K562 (cell line): ENCODE measurements at regions not wholly inside any gene's neighbourhood (a gene's known extent, or its start where the extent isn't known, plus 50 kb on each side); places are given as distances from the start of the nearest gene placed in this dataset.

ENCODE experiments used
- ATAC-seq: fragments of 200-7000 bp; cut with Tn5 transposase; 3 replicates; pipeline ENCODE4 v1.9.1; 2020; ENCODE audit warnings: moderate library complexity
- BruUV-seq: library from RNA; stranded (reverse); fragments of 400-500 nt; replicated peaks from 2 replicates; lab custom pipeline; 2021; lab: Mats Ljungman, UMichigan
- CTCF ChIA-PET: fragments of 300-600 bp; formaldehyde crosslinking; extraction: SDS; loops from one replicate; lab custom pipeline; 2021; ENCODE audit warnings: low intra/inter-chr PET ratio; lab: Yijun Ruan, JAX
- POLR2A ChIA-PET: fragments of 300-600, 350-650 bp; sonication (Branson Sonifier 250); formaldehyde crosslinking; extraction: SDS; loops from one replicate; lab custom pipeline; 2021; ENCODE audit warnings: antibody characterized with exemption, inconsistent platforms; lab: Yijun Ruan, JAX
- DNase-seq, 4 experiments: peaks; one replicate each; pipeline versions ENCODE4 v3.0.0 to v3.0.0-alpha.2; 2011 to 2018; ENCODE audit warnings: low spot score in 3 of 4, mixed read lengths in 3 of 4; ENCODE audit errors: extremely low read depth in 1 of 4
- FAIRE-seq: peaks from 2 replicates; lab custom pipeline; 2011; peaks lifted over from hg19 to GRCh38; lab: Jason Lieb, UNC
- H2AFZ ChIP-seq: 2 replicates; pipeline ENCODE4 v1.6.0; 2011; ENCODE audit warnings: low read depth, low read length, control low read depth, inconsistent platforms
- H3K27ac ChIP-seq: fragments of 200-600 bp; 3 replicates; pipeline ENCODE4 v1.8.0; 2011; ENCODE audit warnings: low read depth, mild to moderate bottlenecking, control low read depth, inconsistent platforms, low read length, moderate library complexity, mixed read lengths; ENCODE audit errors: extremely low read depth
- H3K27me3 ChIP-seq, 2 experiments: fragments of 300-600 bp in 1 of 2; 2 replicates in 1 of 2; 3 replicates in 1 of 2; pipeline versions ENCODE4 v1.6.0 to v1.8.0; 2011; ENCODE audit warnings: inconsistent platforms in 2 of 2, low read length in 2 of 2, mild to moderate bottlenecking in 1 of 2, mixed read lengths in 1 of 2, moderate library complexity in 1 of 2; ENCODE audit not compliant: control insufficient read depth in 2 of 2, insufficient read depth in 2 of 2
- H3K36me3 ChIP-seq: fragments of 300-600 bp; 3 replicates; pipeline ENCODE4 v1.8.0; 2011; ENCODE audit warnings: mild to moderate bottlenecking, low read length, inconsistent platforms; ENCODE audit not compliant: control insufficient read depth, insufficient read depth
- H3K4me1 ChIP-seq, 2 experiments: fragments of 200-600 bp in 1 of 2; replicated peaks in 1 of 2; 2 replicates in 1 of 2; 3 replicates in 1 of 2; pipeline versions ENCODE4 v1.5.1 to v1.8.0; 2011; ENCODE audit warnings: inconsistent platforms in 2 of 2, low read length in 2 of 2, mild to moderate bottlenecking in 1 of 2, mixed read lengths in 1 of 2, moderate library complexity in 1 of 2; ENCODE audit not compliant: control insufficient read depth in 2 of 2, insufficient read depth in 2 of 2
- H3K4me2 ChIP-seq: 2 replicates; pipeline ENCODE4 v1.6.1; 2011; ENCODE audit warnings: low read length, control low read depth, inconsistent platforms, mixed read lengths; ENCODE audit not compliant: insufficient read depth
- H3K4me3 ChIP-seq: fragments of 200-600 bp; sonication (generic), shearing (Covaris generic); 2 replicates; pipeline ENCODE4 v1.5.1; 2016; ENCODE audit warnings: control low read depth, inconsistent platforms
- H3K79me2 ChIP-seq: fragments of 200-600 bp; 3 replicates; pipeline ENCODE4 v1.8.0; 2011; ENCODE audit warnings: low read length, inconsistent platforms; ENCODE audit not compliant: control insufficient read depth, insufficient read depth
- H3K9ac ChIP-seq, 2 experiments: 2 replicates each; pipeline versions ENCODE4 v1.6.0 to v1.6.1; 2011; ENCODE audit warnings: low read depth in 2 of 2, low read length in 2 of 2, control low read depth in 1 of 2, inconsistent platforms in 1 of 2, mild to moderate bottlenecking in 1 of 2, mixed read lengths in 1 of 2; ENCODE audit not compliant: insufficient read depth in 1 of 2
- H3K9me1 ChIP-seq: one replicate; pipeline ENCODE4 v1.6.0; 2011; ENCODE audit warnings: inconsistent platforms, mild to moderate bottlenecking, low read length, moderate library complexity; ENCODE audit not compliant: control insufficient read depth, insufficient read depth
- H3K9me3 ChIP-seq: replicated peaks from 2 replicates; pipeline ENCODE4 v1.5.1; 2011; ENCODE audit warnings: low read depth, low read length, inconsistent platforms; ENCODE audit not compliant: control insufficient read depth, insufficient read depth
- H4K20me1 ChIP-seq: replicated peaks from 2 replicates; pipeline ENCODE4 v1.6.1; 2011; ENCODE audit warnings: low read length, inconsistent platforms, mixed read lengths; ENCODE audit not compliant: control insufficient read depth, insufficient read depth
- BACH1 ChIP-seq: fragments of 200-800 bp; sonication (Bioruptor generic); IDR thresholded peaks from 2 replicates; pipeline ENCODE4 v1.6.1; 2016; ENCODE audit warnings: missing genetic modification characterization, missing compliant biosample characterization
- BCOR ChIP-seq: fragments of 450-650 bp; IDR thresholded peaks from 2 replicates; pipeline ENCODE4 v1.6.1; 2016
- BMI1 ChIP-seq: fragments of 150-350 bp; IDR thresholded peaks from 2 replicates; pipeline ENCODE4 v1.6.1; 2014; ENCODE audit warnings: low read length
- BRD9 ChIP-seq: fragments of 450-650 bp; IDR thresholded peaks from 2 replicates; pipeline ENCODE4 v1.6.1; 2018; ENCODE audit warnings: low read depth; ENCODE audit not compliant: partially characterized antibody
- CHD2 ChIP-seq: IDR thresholded peaks from 2 replicates; pipeline ENCODE4 v1.6.1; 2011; ENCODE audit warnings: low read depth, low read length
- FOXK1 ChIP-seq: sonication (generic); formaldehyde crosslinking; IDR thresholded peaks from 2 replicates; pipeline ENCODE4 v1.8.0; 2022; ENCODE audit warnings: missing genetic modification reagents, mild to moderate bottlenecking, borderline replicate concordance
- HDAC2 ChIP-seq: fragments of 450-650 bp; IDR thresholded peaks from 2 replicates; pipeline ENCODE4 v1.6.1; 2016; ENCODE audit warnings: mild to moderate bottlenecking
- HNRNPL ChIP-seq: fragments of 200-400 bp; formaldehyde crosslinking; IDR thresholded peaks from 2 replicates; pipeline ENCODE4 v1.6.1; 2017; ENCODE audit warnings: low read depth, mild to moderate bottlenecking, low read length
- MEF2A ChIP-seq: IDR thresholded peaks from 2 replicates; pipeline ENCODE4 v1.6.1; 2011; ENCODE audit warnings: low read depth, mild to moderate bottlenecking, low read length, moderate library complexity; ENCODE audit not compliant: control insufficient read depth
- NFIC ChIP-seq: fragments of 450-650 bp; IDR thresholded peaks from 2 replicates; pipeline ENCODE4 v1.6.1; 2017; ENCODE audit warnings: mild to moderate bottlenecking, inconsistent platforms
- NFRKB ChIP-seq: fragments of 450-650 bp; IDR thresholded peaks from 2 replicates; pipeline ENCODE4 v1.6.1; 2016; ENCODE audit warnings: low read depth
- OTX1 ChIP-seq: fragments of 450-650 bp; formaldehyde crosslinking; IDR thresholded peaks from 2 replicates; pipeline ENCODE4 v1.4.0; 2022; ENCODE audit warnings: mild to moderate bottlenecking
- POLR2AphosphoS5 ChIP-seq: IDR thresholded peaks from 2 replicates; pipeline ENCODE4 v1.6.1; 2011; ENCODE audit warnings: mild to moderate bottlenecking, low read depth, low read length, moderate library complexity; ENCODE audit not compliant: control insufficient read depth, insufficient read depth
- SIX5 ChIP-seq, 2 experiments: IDR thresholded peaks; 2 replicates each; pipeline ENCODE4 v1.6.1; 2011; ENCODE audit warnings: low read length in 2 of 2, borderline replicate concordance in 1 of 2, low read depth in 1 of 2, mild to moderate bottlenecking in 1 of 2, moderate library complexity in 1 of 2; ENCODE audit not compliant: insufficient read depth in 1 of 2
- SMARCA4 ChIP-seq: fragments of 450-650 bp; IDR thresholded peaks from 2 replicates; pipeline ENCODE4 v1.6.1; 2016
- ZNF212 ChIP-seq: fragments of 450-650 bp; formaldehyde crosslinking; IDR thresholded peaks from 2 replicates; pipeline ENCODE4 v1.4.0; 2020; ENCODE audit warnings: mild to moderate bottlenecking
- ZNF644 ChIP-seq: fragments of 200-800 bp; sonication (Bioruptor generic); IDR thresholded peaks from 2 replicates; pipeline ENCODE4 v1.6.1; 2016; ENCODE audit warnings: low read depth, missing genetic modification characterization, missing compliant biosample characterization
- in situ Hi-C: fragments of 300-500 bp; cut with MboI; formaldehyde crosslinking; loops from 4 replicates; pipeline ENCODE4 v1.15.0; 2018; ENCODE audit warnings: inconsistent platforms, mixed read lengths
- intact Hi-C: fragments of 100-400 bp; cut with micrococcal nuclease; formaldehyde crosslinking; loops from 2 replicates; pipeline ENCODE4 v1.14.2; 2022
- TF ChIP-seq, protein P1 (sequence below): fragments of 250-450 bp; sonication (Bioruptor Pico); IDR thresholded peaks from 2 replicates; pipeline ENCODE4 v1.4.0; 2020; ENCODE audit warnings: mild to moderate bottlenecking, moderate library complexity
- TF ChIP-seq, protein P2 (sequence below): fragments of 450-650 bp; IDR thresholded peaks from 2 replicates; pipeline ENCODE4 v1.6.1; 2016; ENCODE audit warnings: mild to moderate bottlenecking

DNA sequence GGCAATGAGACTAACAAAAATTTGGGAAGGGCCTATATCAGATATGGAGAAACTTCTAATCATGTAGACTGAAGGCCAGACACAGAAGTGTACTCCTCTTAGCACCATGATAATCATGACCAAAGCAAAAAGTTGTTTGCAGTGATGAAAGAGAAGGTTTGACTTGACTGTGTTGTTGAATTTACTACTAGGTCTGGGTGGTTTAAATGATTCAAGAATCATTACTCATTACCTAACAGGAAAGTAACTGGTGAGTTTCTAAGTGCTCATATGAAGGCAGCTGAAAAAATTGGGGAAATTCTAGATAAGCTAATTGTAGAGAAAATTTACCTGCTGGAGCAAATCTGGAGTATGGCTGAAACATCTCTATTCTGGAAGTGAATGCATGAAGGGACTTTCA is 451.5 kb upstream of the SORCS1 start:
- Histone ChIP-seq H3K9me3 (no peaks in the 10 kb centered on the region), H3K9ac (no peak overlapping the region), H3K36me3 (no peaks in the 10 kb centered on the region), H2AFZ (no peak overlapping the region), H3K4me2 (no peak overlapping the region), H3K4me1 (no peaks in the 10 kb centered on the region), H3K9me1 (no peaks in the 10 kb centered on the region), H3K79me2 (no peaks in the 10 kb centered on the region), H3K27me3 (no peaks in the 10 kb centered on the region), H4K20me1 (no peaks in the 10 kb centered on the region), H3K27ac (no peak overlapping the region), H3K4me3 (no peak overlapping the region)
- no peak for DNase-seq
- FAIRE-seq, result no peak
- in situ Hi-C loops (no loop called here), intact Hi-C loops (no loop called here)
- ATAC-seq, result no peak
- BruUV-seq, result no TSS peak
- ChIA-PET POLR2A (no interaction called here), CTCF (no interaction called here)
- TF ChIP-seq OTX1 (CRISPR knock-in tag) (no peak), BRD9 (no peak), BCOR (no peak), BMI1 (no peak), FOXK1 (CRISPR knock-in tag) (no peak), CHD2 (no peak), HNRNPL (no peak), ZNF644 (tag) (no peak), HDAC2 (no peak), SMARCA4 (no peak), MEF2A (no peak), NFRKB (no peak), SIX5 (IDR thresholded peaks at IDR 0.05; ENCODE audit: borderline replicate concordance in 1 of 2, insufficient read depth in 1 of 2, low read depth in 1 of 2, low read length in 2 of 2) (no peak), BACH1 (tag) (no peak), NFIC (no peak), POLR2AphosphoS5 (no peak), ZNF212 (no peak)
- TF ChIP-seq, protein P1, sequence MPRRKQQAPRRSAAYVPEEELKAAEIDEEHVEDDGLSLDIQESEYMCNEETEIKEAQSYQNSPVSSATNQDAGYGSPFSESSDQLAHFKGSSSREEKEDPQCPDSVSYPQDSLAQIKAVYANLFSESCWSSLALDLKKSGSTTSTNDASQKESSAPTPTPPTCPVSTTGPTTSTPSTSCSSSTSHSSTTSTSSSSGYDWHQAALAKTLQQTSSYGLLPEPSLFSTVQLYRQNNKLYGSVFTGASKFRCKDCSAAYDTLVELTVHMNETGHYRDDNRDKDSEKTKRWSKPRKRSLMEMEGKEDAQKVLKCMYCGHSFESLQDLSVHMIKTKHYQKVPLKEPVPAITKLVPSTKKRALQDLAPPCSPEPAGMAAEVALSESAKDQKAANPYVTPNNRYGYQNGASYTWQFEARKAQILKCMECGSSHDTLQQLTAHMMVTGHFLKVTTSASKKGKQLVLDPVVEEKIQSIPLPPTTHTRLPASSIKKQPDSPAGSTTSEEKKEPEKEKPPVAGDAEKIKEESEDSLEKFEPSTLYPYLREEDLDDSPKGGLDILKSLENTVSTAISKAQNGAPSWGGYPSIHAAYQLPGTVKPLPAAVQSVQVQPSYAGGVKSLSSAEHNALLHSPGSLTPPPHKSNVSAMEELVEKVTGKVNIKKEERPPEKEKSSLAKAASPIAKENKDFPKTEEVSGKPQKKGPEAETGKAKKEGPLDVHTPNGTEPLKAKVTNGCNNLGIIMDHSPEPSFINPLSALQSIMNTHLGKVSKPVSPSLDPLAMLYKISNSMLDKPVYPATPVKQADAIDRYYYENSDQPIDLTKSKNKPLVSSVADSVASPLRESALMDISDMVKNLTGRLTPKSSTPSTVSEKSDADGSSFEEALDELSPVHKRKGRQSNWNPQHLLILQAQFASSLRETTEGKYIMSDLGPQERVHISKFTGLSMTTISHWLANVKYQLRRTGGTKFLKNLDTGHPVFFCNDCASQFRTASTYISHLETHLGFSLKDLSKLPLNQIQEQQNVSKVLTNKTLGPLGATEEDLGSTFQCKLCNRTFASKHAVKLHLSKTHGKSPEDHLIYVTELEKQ (CRISPR knock-in tag), result no peak
- TF ChIP-seq, protein P2, sequence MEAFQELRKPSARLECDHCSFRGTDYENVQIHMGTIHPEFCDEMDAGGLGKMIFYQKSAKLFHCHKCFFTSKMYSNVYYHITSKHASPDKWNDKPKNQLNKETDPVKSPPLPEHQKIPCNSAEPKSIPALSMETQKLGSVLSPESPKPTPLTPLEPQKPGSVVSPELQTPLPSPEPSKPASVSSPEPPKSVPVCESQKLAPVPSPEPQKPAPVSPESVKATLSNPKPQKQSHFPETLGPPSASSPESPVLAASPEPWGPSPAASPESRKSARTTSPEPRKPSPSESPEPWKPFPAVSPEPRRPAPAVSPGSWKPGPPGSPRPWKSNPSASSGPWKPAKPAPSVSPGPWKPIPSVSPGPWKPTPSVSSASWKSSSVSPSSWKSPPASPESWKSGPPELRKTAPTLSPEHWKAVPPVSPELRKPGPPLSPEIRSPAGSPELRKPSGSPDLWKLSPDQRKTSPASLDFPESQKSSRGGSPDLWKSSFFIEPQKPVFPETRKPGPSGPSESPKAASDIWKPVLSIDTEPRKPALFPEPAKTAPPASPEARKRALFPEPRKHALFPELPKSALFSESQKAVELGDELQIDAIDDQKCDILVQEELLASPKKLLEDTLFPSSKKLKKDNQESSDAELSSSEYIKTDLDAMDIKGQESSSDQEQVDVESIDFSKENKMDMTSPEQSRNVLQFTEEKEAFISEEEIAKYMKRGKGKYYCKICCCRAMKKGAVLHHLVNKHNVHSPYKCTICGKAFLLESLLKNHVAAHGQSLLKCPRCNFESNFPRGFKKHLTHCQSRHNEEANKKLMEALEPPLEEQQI, result no peak
